ENCODE measurements at regions not wholly inside any gene's neighbourhood (a gene's known extent, or its start where the extent isn't known, plus 50 kb on each side); places are given as distances from the start of the nearest gene placed in this dataset.
"Not testable (repeated sequence)": the region's sequence is repeated elsewhere in the genome, so short reads cannot be mapped to it uniquely, and the experiment has no call there.

DNA sequence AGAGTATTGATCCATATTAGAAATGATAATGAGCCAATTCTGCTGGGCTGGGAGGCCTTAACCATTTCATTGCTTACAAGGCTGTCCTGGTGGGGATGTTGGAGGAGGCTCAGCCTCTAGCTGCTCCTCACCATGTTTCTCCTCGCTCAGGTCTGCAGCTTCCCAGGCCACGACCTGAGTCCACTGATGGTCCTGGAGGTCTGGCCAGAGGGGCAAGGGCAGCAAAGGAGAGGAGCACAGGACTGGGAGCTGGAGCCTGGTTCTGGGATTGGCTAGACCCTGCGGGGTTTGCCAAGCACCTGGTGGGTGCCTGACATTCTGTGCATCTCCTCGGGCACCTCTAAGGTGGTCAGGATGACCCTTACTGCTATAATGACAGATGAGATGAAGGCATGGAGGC is 92.6 kb downstream of the KIF26A start:
- DNase-seq: no peak

DNA sequence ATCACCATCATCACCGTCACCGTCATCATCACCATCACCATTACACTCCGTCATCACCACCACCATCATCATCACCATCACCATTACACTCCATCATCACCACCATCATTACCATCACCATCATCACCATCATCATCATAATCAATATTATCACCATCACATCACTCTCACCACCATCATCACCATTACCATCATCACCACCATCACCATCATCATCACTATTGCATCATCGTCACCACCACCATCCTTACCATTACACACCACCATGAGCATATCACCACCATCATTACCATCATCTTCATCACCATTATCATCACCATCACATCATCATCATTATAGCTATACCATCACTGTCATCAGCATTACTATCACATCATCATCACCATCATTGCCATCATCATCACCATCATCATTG is 93.7 kb downstream of the KIF26A start:
- DNase-seq: no peak

DNA sequence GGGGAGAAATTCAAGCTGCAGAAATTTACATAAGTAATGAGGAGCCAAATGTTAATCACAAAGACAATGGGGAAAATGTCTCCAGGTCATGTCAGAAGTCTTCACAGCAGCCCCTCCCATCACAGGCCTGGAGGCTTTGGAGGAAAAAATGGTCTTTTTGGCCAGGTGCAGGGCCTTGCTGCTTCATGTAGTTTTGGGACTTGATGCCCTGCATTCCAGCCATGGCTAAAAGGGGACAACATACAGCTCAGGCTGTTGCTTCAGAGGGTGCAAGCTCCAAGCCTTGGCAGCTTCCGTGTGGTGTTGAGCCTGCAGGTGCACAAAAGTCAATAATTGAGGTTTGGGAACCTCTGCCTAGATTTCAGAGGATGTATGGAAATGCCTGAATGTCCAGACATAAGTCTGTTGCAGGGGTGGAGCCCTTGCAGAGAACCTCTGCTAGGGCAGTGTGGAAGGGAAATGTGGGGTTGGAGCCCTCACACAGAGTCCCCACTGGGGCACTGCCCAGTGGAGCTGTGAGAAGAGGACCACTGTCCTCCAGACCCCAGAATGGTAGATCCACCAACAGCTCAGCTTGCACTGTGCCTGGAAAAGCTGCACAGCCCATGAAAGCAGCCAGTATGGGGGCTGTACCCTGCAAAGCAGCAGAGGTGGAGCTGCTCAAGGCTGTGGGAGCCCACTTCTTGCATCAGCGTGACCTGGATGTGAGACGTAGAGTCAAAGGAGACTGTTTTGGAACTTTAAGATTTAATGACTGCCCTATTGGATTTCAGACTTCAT is 95.8 kb downstream of the KIF26A start:
- not testable (repeated sequence) for DNase-seq

DNA sequence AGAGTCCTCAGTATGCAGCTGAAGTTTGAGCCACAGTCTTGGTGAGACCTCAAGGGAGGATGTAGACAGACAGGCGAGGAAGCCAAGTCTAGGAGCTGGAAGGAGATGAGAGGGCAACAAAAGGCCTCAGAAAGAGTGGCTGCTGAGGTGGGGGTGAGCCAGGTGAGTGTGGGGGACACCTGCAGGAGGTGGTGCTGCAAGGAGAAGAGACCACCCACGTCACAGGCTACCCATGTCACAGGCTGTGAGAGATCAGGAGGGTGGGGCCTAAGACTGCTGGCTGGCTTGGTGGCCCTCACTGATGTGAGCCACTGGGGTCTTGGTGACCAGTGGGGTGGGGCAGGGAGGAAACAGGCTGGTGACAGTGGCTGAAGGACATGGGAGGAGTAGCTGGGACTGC is 97.3 kb downstream of the KIF26A start:
- no peak for DNase-seq

DNA sequence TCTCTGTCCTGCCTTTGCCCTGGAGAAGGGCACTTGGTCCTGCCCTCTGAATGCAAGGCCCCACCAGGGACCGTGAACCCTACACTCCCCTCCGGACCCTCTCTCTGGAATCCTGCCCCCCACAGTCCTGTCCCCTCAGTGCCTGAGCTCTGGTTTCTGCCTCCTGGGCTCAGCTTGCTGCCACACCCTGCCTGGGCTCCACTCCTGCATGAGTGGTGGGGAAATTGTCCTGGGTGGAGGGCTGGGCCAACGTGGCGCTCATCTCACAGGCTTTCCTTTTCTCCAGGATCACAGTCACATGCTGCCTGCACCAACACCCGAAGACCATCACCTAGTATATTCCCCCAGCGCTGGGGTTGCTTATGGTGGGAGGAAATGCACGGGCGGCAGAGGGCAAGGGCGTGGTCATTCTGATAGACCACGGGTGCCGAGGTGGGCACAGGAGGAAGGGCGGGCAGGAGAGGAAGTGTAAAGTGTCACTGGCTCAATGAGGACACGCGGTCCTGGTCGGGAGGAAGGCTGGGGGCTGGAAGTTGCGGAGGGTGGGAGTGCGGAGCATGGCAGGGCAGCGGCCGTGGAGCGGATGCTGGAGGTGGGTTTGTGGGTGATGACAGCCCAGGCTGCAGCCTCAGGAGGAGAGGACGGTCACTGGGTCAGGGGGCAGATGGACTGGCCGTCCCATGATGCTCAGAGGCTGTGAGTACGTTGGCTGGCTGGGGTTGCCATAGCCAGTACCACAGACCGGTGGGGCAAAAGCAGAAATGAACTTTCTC is 99.5 kb downstream of the KIF26A start:
- DNase-seq: no peak

DNA sequence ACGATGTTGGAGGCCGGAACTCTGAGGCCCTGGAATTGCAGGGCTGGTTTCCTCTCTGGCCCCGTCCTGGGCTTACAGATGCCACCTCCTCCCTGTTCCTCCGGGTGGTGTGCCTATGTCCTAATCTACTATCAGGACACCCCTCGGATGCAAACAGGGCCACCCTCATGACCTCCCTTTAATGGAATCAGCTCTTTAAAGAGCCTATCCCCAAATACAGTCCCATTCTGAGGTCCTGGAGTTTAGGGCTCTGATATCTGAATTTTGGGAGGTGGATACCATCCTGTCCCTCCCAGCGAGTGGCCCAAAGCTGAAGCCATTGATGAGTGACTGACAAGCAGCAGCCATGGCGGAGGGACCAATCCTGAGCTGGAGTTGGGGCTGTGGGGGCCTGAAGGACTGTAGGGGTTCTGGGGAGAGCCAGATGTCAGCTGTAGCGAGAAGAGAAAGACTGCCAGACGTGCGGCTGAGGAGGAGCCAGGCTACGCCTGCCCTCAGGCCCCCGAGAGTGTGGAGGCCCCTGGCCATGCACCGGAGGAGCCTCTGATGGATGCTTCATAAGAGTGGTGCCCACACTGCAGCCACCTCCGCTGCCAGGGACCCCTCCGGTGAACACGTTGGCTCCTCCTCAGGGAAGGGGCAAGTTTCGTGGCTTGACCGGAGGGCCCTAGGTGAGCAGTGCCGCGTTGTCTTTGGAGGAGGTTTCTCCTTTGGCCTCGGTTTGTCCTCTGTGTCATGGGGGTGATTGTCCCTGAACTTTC is 100.2 kb downstream of the KIF26A start:
- DNase-seq: no peak

DNA sequence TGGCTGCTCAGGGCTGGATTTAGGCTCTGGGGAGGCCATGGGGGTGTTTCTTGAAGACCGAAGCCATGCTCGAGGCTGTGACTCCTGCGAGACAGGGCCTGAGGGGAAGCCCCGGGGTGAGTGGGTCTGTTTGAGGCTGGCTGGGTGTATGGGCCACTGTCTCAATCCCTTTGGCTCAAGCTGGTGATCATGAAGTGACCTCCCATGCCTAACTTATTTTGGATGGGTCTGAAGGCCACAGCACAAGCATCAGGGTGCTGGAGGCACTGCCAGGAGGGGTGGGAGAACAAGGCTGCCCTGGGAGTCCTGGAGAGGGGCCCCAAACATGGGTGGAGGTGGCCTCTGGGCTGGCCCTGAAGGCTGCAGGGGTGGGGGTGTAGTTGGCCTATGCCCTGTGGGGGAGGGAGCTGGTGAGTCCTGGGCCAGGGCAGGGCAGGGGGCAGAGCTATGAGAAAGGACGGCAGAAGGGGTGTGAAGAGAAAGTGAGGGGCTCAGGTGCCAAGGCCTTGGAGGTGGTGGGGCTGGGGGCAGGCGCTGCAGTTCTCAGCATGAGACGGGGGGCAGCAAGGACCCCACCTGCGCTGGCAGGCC is 100.9 kb downstream of the KIF26A start:
- DNase-seq: no peak

DNA sequence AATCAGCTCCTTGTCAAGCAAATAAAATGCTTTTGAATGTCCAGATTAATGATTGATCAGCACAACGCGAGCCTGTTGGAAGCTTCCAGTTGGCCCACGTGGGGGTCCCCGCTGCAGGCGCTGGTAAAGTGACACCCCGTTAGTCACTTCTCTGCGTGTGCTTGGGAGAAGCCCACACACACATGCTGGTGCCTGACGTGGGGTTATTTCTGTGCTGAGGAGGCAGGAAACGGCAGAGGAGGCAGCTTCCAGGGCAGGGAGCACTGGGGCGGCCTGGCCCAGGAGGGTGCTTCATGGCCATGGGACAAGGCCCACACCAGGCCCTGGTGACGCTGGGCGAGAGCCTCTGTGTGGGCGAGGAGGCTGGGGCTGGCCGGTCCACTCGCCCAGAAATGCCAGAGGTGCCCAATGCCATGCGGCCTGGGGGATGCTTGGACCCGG is 101.5 kb downstream of the KIF26A start:
- DNase-seq: no peak

DNA sequence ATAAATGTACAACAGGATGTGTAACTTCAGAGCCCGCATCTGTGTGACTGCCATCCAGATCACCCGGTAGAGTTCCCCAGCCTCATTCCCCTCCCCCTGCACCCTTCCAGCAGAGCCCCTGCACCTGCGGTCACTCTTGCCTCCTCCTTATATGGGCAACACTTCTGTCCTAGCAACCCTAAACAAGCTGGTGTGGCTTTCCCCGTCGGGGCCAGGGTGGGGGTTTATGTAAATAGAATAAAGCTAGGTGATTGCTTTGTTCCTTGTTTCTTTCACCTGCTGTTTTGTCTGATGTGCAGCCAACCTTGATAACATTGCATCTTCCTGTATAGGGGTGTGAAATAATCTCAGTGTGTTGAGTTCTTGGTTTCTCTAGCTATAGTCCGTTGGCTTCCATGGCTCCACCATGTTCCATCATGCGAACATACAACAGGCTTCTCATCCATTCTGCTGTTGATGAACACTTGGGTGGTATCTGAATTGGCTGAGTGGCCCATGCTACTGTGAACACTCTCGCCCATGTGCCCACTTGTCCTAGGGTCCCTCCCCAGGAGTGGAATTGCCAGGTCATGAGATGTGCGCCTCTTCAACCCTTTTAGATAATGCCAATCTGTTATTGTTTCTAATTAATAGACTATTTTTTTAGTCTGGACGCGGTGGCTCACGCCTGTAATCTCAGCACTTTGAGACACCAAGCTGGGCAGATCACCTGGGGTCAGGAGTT is 102.2 kb downstream of the KIF26A start:
- DNase-seq: no peak

DNA sequence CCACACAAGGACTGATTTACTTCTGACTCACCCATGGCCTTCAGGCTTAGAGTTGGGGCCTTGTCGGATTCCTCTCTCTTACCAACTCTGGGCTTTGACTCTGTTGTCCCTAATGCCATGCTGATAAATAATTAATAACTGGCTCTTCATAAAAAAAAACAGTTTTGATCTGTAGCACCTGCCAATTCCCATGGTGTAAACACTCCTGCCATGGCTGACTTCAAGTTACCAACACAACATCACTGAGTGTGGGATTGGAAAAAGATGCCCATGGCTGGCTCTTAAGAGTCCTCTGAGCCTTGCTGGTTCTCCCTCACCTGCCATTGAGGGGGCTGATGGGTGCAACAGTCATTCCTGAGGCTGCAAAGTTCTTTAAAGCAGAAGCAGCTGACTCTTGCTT is 104.8 kb downstream of the KIF26A start:
- DNase-seq: no peak

DNA sequence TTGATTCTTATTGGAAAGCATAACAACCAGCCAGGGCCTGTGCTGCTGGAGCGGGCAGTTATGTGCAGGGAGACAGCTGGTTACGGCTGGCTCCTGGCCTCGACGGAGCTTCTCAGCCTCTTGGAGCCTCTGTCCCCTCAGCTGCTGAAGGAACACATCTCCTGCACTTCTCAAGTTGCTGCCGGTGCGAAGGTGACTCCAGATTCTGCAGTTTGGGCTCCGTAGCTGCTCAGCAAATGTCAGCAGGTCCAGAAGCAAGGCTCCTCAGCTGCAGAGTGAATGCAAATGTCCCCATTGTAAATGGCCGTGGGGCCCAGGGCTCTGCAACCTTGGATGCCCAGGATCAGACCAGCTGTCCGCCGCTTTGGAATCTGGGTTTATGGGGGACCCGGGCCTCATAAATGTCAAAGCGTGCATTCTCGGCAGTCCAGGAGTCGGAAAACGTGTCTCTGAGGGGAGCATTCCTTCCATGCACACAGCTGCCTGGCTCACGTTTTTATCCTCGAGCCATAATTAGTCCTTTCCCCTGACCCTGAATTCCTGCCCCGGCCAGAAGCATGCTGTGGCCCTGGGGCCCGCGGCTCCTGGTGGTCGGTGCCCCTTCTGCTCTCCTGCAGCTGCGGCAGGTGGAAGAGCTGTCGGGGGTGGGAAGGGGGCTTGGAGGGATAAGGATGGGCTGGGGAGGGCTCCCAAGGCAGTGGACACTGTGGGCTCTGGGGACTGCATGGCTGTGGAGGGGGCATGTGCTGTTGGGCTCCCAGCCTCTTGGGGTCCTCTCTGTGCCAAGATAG is 106.0 kb downstream of the KIF26A start:
- DNase-seq: no peak

DNA sequence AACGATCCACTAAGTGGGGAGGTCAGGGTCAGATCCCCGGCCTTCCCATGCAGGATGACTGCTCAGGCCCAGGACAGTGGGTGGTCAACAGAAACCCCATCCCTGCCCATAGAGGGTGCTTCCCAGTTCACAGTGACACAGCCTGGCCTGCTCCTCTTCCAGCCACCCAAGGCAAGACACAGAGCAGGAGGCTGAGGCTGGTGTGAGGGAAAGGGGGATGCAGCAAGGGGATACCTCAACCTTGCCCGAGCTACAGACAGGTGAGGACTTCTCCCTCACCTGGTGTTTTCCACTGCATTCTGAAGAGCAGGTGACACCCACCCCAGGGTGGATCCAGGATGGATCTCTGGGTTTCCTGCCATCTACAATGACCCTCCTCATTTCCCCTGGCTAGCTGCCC is 106.7 kb downstream of the KIF26A start:
- DNase-seq: no peak

DNA sequence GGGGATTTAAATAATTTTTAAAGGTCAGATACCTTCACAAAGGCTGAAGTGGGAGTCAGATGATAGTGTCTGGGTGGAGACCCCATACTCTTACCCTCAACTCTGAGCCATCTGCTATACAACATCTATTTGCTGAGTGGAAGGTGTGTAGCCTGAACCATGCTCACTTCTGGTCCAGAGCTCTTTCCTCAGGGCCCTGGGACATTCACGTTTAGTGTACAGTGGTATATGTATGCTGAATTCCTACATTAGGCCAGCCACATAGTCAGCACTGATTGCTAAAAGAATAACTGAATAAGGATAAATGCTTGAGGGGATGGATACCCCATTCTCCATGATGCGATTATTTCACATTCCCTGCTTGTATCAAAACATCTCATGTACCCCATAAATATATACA is 107.3 kb downstream of the KIF26A start:
- no peak for DNase-seq

DNA sequence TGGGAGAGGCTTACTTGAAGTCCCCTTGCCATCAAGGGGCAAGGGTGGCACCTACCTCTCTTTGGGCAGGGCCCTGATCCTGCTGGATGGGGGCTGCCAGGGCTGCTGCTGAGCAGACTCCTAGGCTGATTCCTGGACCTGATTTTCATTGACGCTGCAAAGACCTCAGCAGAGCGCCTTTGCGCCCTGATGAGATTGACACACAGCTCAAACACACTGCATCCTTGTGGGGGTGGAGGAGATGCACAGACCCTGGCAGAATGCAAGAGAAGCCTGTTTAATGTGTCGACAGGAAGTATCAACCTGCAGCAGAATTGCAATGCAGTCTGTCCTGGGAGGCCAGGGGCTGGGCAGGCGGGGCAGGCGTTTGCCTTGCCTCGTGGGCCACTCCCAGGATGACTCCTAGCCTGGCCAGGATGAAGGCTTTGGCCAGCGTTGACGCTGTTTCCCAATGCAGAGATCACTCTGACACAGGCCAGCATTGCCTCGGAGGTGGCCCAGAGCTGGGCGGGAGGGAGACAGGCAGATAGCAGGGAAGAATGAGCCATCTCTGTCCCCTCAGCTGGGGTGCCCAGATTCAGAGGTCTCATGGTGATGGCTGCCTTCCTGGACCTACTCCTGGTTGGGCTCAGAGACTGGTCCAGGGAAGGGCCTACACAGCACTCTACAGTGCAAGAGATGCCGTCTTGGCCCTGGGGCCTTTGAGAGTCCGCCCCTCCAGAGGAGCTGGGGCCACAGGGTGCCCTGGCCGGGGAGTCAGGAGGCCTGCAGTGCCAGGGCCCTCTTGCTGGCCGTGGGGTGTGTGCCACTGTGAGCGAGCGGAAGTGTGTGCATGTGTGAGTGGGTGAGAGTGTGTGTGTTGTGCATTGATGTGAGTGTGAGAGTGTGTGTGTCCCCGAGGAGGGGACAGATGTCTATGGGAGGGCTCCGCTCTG is 108.3 kb downstream of the KIF26A start:
- DNase-seq: no peak

DNA sequence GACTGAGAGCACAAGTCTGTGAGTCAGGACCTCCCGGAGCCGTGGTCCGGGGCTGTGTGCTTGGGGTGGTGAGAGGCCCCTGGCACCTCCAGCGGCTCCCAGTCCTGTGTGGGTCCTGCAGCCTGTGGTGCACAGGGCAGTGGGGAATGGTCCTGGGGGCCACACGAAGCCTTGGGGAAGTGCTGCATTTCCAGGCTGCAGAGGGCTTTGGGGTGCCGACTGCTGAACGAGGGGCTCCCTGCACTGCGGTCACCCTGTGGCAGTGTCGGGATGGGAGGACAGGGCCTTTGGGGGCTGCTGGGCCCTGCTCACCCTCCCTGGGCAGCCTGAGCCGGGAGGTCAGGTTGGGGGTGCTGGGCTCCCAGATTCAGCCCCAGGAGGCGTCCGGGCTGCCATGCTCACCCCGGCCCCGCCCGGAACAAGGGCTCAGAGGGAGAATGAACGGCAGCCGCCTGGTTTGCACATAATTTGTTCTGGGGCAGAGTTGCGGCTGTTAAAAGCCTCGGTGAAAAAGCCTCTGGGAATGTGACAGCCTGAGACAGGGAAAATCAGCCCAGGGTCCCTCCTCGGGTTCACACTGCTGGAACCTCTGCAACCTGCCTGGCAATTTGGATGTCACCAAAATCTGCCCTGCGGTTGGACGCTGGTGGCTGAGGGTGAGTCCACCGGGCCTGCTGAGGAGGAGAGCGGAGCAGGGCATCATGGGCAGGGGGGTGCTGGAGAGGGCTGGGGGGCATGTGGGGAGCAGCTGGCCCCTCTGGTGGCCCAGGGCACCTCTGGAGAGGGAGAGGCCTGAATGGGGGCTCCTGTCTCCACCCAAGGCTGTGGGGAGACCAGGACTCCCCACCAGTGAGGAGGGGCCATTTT is 109.2 kb downstream of the KIF26A start:
- DNase-seq: no peak

DNA sequence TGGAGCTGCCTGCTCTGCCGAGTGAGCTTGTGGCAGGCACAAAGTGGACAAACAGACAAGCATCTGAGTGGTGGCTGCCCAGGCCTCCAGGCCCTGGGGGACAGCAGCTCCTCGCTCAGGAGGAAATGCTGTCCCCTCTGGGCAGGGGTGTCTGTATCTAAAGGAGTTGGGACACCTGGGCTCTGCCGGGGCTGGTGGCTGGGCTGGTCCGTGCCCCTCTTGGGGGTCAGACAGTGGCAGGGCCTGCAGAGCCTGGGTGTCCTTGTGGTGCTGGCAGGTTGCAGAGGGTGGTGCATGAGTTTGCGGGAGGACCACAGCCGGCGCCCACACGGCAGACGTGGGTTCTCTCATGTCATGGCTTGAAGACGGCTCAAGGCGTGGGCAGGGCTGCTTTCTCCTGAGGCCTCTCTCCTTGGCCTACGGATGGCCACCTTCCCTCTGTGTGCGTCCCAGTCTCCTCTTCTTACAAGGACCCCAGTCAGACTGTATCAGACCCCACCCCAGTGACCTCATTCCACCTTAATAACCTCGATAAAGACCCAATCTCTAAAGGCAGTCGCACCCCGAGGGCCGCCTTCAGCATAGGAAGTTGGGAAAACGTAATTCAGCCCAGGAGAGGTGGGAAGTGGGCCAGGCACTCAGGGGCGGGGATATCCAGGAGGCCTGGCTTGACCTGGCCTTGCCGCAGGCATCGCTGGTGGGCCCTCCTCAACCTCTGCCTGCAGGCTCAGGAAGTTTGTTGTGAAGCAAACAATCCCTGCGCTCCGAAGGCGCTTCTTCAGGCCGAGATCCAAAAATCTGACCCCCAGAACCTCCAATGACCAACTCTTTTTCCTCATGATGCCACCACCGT is 110.0 kb downstream of the KIF26A start:
- DNase-seq: no peak

DNA sequence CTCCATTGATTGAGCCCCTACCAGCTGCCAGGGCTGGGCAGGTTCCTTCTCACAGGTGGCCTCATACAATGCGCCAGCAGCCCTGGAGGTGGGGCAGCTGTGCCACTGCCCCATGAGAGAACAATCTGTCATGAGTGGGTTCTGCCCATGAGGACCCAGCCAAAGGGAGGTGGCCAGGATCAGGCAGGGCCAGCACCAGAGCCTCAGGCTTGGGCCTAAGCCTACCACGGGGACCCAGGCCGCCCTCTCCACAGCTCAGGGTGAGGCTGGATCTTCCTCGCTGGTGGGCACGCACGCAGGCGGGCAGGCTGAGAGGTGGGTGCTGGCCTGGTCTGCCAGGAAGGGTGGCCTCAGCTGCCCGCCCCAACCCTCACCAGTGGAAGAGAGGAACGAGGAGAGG is 110.7 kb downstream of the KIF26A start:
- no peak for DNase-seq

DNA sequence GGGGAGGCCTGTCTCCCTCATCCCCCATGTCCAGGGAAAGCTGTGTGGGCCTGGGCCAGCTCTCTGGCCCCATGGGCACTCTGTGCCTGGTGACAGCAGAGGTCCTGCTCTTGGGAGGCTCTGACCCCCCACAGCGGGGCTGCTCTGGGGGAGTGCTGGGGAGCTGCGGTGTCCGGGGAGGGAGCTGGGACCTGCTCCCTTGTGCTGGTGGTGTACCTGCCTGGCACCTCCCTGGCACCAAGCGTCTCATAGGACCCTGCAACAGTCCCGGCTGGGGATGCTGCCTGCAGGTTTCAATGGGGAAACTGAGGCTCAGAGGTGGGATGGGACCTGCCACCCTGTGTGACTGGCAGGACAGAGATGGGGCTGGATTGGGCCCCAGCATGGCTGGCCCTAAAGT is 111.3 kb downstream of the KIF26A start:
- no peak for DNase-seq

DNA sequence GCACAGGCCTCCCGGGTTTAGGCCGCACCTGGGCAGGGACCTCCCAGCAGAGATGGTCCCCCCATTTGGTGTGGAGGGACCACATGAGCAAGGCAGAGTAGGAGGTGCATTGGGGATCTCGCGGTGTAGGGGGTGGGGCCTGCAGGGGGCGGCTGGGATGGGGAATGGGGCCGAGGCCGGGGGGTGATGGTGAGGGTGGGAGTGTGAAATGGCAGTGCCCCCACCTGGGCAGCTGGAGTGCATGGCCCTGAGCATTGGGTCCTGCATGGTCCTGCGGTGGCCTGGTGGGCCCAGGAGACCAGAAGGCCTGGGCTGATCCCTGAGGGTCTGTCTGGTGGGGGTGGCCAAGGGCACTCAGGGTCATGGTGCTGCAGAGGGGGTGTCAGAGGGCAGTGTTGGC is 111.8 kb downstream of the KIF26A start:
- no peak for DNase-seq
